HFF-Myc (cell line): ENCODE measurements at regions not wholly inside any gene's neighbourhood (a gene's known extent, or its start where the extent isn't known, plus 50 kb on each side); places are given as distances from the start of the nearest gene placed in this dataset.
"Not testable (repeated sequence)": the region's sequence is repeated elsewhere in the genome, so short reads cannot be mapped to it uniquely, and the experiment has no call there.

ENCODE experiments used
- DNase-seq: peaks from one replicate; pipeline ENCODE4 v3.0.0-alpha.2; 2011; ENCODE audit warnings: low read depth; ENCODE audit errors: extremely low read depth
- H3K4me3 ChIP-seq: replicated peaks from 2 replicates; pipeline ENCODE4 v1.5.1; 2011; ENCODE audit warnings: low read depth, mild to moderate bottlenecking, control low read depth, low read length
- TF ChIP-seq, protein P1 (sequence below): IDR thresholded peaks from 2 replicates; pipeline ENCODE4 v1.5.1; 2012; ENCODE audit warnings: mild to moderate bottlenecking, low read depth, low read length, control low read depth; ENCODE audit errors: missing control alignments

DNA sequence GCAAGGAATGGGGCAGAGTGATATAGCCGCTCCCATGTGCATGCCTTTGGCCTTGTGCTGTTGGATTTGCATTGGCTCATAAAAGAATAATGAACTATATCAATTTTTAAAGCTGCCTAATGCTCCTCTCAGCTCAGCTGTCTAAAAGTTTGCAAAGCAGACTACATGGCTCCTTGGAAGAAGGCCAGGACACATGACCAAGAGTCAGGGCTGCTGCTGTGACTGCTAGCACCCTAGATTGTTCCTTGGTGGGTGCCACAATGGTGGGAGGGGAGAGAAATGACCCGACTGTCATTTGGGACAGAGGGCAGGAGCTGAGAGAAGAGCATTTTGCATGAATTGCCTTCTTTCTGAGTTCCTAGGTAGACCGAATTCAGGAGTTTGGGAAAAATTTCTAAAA is 307.9 kb downstream of the PDCD6IP start:
- TF ChIP-seq, protein P1, sequence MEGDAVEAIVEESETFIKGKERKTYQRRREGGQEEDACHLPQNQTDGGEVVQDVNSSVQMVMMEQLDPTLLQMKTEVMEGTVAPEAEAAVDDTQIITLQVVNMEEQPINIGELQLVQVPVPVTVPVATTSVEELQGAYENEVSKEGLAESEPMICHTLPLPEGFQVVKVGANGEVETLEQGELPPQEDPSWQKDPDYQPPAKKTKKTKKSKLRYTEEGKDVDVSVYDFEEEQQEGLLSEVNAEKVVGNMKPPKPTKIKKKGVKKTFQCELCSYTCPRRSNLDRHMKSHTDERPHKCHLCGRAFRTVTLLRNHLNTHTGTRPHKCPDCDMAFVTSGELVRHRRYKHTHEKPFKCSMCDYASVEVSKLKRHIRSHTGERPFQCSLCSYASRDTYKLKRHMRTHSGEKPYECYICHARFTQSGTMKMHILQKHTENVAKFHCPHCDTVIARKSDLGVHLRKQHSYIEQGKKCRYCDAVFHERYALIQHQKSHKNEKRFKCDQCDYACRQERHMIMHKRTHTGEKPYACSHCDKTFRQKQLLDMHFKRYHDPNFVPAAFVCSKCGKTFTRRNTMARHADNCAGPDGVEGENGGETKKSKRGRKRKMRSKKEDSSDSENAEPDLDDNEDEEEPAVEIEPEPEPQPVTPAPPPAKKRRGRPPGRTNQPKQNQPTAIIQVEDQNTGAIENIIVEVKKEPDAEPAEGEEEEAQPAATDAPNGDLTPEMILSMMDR = no peak
- no peak for DNase-seq
- H3K4me3 ChIP-seq = no peak overlapping the region

DNA sequence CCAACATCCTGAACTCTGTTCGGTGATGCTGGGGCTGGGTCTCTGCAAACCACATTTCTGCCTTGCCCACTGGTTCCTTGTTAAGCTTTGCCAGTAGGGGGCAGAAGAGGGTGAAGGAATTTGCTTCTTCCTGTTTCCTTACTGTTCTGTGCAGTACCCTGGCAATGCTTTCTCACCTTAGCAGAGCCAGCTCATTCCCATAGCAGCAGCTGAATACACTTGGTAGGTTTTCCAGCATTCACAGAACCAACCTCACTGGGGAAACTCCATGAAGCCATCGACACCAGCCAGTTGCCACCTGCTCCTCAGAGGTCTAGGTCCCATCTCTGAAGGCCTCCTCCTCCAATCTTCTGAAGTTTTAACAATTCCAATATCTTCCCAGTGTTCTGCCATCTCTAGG is 308.4 kb downstream of the PDCD6IP start:
- H3K4me3 ChIP-seq = no peak overlapping the region
- DNase-seq = no peak
- TF ChIP-seq, protein P1 = peak; percentile 51

DNA sequence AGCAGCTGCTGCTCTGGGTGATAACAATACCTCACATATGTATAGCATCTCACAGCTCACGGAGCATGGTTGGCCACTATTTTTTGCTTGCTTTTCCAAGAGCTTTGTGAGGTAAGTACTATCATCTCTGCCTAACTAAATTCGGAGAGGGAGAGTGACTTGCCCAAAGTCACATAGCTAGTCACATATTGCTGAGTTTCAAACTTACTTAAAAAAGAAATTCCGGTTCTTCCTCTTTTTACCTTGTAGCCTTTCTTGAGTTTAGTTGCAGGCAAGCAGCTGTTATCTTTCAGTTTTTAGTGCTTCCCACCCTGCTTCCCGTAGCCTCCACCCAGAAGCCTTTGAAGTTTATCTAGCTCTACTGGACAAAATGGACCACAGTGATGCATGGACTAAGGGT is 309.2 kb downstream of the PDCD6IP start:
- no peak for DNase-seq
- TF ChIP-seq, protein P1 = no peak
- no peak overlapping the region for H3K4me3 ChIP-seq

DNA sequence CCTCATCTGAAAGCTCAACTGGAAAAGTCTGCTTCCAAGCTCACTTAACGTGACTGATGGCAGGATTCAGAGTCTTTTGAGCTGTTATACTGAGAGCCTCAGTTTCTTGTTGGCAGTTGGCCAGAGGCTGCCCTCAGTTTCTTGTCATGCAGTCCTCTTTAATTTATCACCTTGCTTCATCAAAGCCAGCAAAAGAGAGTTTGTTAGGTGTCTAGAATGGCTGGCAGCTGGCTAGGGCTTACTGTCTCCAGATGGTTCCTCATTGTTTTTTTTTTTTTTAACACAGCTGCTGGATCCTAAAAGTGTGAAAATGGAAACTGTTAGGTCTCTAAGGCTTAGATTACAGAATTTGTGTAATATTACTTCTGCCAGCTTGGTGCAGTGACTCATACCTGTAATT is 310.6 kb downstream of the PDCD6IP start:
- TF ChIP-seq, protein P1 = no peak
- DNase-seq = no peak
- no peak overlapping the region for H3K4me3 ChIP-seq

DNA sequence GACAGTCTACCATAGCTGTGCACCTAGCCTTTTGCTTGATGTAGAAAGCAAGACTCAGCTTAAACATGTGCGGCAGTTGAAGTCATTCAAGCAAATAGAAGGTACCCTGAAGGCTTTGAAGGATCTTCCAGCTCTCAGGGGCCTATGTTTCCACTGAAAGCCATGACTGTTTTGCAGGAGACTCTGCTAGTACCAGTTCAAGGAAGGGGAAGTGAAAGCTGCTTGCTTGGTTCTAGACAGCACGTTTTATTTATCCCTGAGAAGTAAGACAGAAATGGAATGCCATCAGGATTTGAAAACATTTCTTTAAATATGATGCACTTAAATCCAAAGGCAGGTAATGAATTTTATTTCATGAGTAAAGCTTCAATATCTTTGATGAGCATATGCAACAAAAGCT is 311.4 kb downstream of the PDCD6IP start:
- TF ChIP-seq, protein P1 = no peak
- DNase-seq = no peak
- H3K4me3 ChIP-seq = no peak overlapping the region

DNA sequence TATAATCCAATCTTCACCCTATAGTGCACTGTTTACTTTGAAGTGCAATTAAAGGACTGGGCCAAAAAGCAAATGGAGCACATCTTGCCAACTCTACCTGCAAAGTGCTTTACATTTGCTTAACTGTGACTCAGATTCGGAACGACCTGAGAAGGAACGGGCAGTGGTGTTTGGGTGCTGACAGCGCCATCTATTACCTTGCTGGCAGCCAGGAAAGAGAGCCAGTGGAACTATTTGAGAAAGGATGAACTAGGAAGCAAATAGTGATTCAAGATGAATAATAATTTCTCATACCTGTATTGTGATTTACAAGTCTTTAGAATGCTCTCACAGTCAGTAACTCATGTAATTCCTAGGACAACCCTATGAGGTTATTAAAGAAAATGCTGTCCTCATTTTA is 312.9 kb downstream of the PDCD6IP start:
- no peak for DNase-seq
- TF ChIP-seq, protein P1 = no peak
- H3K4me3 ChIP-seq = no peak overlapping the region

DNA sequence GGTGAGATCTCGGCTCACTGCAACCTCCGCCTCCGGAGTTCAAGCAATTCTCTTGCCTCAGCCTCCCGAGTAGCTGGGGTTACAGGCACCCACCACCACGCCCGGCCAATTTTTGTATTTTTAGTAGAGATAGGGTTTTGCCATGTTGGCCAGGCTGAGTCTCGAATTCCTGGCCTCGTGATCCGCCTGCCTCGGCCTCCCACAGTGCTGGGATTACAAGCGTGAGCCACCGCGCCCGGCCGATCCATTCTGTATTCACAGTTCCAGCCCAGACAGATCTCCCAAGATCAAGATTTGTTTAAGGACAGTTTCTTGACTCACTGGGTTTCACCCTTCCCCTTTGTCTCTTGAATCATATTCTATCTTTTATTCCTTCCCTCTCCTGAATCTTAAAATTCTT is 313.8 kb downstream of the PDCD6IP start:
- DNase-seq, H3K4me3 ChIP-seq: not testable (repeated sequence)
